WTC11 (cell line): ENCODE measurements at regions not wholly inside any gene's neighbourhood (a gene's known extent, or its start where the extent isn't known, plus 50 kb on each side); places are given as distances from the start of the nearest gene placed in this dataset.

ENCODE experiments used
- ATAC-seq: fragments of 200-7000 bp; cut with Tn5 transposase; 2 replicates; pipeline ENCODE4 v1.10.0; 2021; ENCODE audit warnings: mild to moderate bottlenecking, moderate library complexity
- CTCF ChIA-PET: fragments of 300-600 bp; sonication (Branson Sonifier 250); formaldehyde crosslinking; loops from one replicate; lab custom pipeline; 2021; ENCODE audit warnings: antibody characterized with exemption; lab: Charles Lee
- POLR2A ChIA-PET: fragments of 350-600 bp; sonication (Branson Sonifier 250); formaldehyde crosslinking; loops from one replicate; lab custom pipeline; 2021; ENCODE audit warnings: antibody characterized with exemption; lab: Charles Lee
- DNase-seq: peaks from one replicate; pipeline ENCODE4 v3.0.0; 2021; ENCODE audit warnings: low spot score
- H3K27ac Mint-ChIP-seq: 2 replicates; pipeline ENCODE4 v1.8.0; 2021; ENCODE audit warnings: mixed read lengths
- H3K27me3 Mint-ChIP-seq: 2 replicates; pipeline ENCODE4 v1.8.0; 2021; ENCODE audit warnings: low read depth, mild to moderate bottlenecking, moderate library complexity, mixed read lengths
- H3K36me3 Mint-ChIP-seq: 2 replicates; pipeline ENCODE4 v1.8.0; 2021; ENCODE audit warnings: mixed read lengths
- H3K4me1 Mint-ChIP-seq: 2 replicates; pipeline ENCODE4 v1.8.0; 2022; ENCODE audit warnings: mixed read lengths
- H3K4me3 Mint-ChIP-seq: 2 replicates; pipeline ENCODE4 v1.8.0; 2021; ENCODE audit warnings: mild to moderate bottlenecking, moderate library complexity, mixed read lengths
- H3K9me3 Mint-ChIP-seq: 2 replicates; pipeline ENCODE4 v1.8.0; 2021; ENCODE audit warnings: mixed read lengths
- CREB1 ChIP-seq: sonication (generic); formaldehyde crosslinking; IDR thresholded peaks from 2 replicates; pipeline ENCODE4 v1.8.0; 2023; ENCODE audit warnings: mild to moderate bottlenecking, missing genetic modification reagents
- FOXP1 ChIP-seq: sonication (generic); formaldehyde crosslinking; IDR thresholded peaks from 2 replicates; pipeline ENCODE4 v1.8.0; 2022; ENCODE audit warnings: missing genetic modification reagents, mild to moderate bottlenecking, moderate library complexity, borderline replicate concordance
- GABPB1 ChIP-seq: sonication (generic); formaldehyde crosslinking; IDR thresholded peaks from 2 replicates; pipeline ENCODE4 v1.8.1; 2023; ENCODE audit warnings: mild to moderate bottlenecking, missing genetic modification reagents
- IRF2 ChIP-seq: sonication (generic); formaldehyde crosslinking; IDR thresholded peaks from 2 replicates; pipeline ENCODE4 v1.8.0; 2022; ENCODE audit warnings: low read depth, missing genetic modification reagents, borderline replicate concordance
- JUN ChIP-seq: sonication (generic); formaldehyde crosslinking; IDR thresholded peaks from 2 replicates; pipeline ENCODE4 v1.8.0; 2023; ENCODE audit warnings: mild to moderate bottlenecking, missing genetic modification reagents
- MXD4 ChIP-seq: fragments of 250-450 bp; sonication (Bioruptor Pico); IDR thresholded peaks from 2 replicates; pipeline ENCODE4 v1.8.0; 2021; ENCODE audit warnings: mild to moderate bottlenecking, moderate library complexity, borderline replicate concordance
- SMAD3 ChIP-seq: sonication (generic); formaldehyde crosslinking; IDR thresholded peaks from 2 replicates; pipeline ENCODE4 v1.8.0; 2022; ENCODE audit warnings: missing genetic modification reagents, mild to moderate bottlenecking, borderline replicate concordance
- SOX15 ChIP-seq: fragments of 250-450 bp; sonication (Bioruptor Pico); IDR thresholded peaks from 2 replicates; pipeline ENCODE4 v1.9.0; 2021; ENCODE audit warnings: mild to moderate bottlenecking
- TCF7 ChIP-seq: sonication (generic); formaldehyde crosslinking; IDR thresholded peaks from 2 replicates; pipeline ENCODE4 v1.8.0; 2022; ENCODE audit warnings: mild to moderate bottlenecking, low read depth, missing genetic modification reagents, moderate library complexity
- ZNF317 ChIP-seq: sonication (generic); formaldehyde crosslinking; IDR thresholded peaks from 2 replicates; pipeline ENCODE4 v1.8.1; 2023; ENCODE audit warnings: low read depth, mild to moderate bottlenecking, moderate library complexity, missing genetic modification reagents, borderline replicate concordance
- TF ChIP-seq, protein P1 (sequence below): fragments of 250-450 bp; sonication (Bioruptor Pico); conservative IDR thresholded peaks from 2 replicates; pipeline ENCODE4 v1.9.0; 2021; ENCODE audit warnings: mild to moderate bottlenecking
- TF ChIP-seq, protein P2 (sequence below): fragments of 200-600 bp; IDR thresholded peaks from 2 replicates; pipeline ENCODE4 v1.8.0; 2022; ENCODE audit warnings: antibody characterized with exemption
- TF ChIP-seq, protein P3 (sequence below): sonication (generic); formaldehyde crosslinking; IDR thresholded peaks from 2 replicates; pipeline ENCODE4 v1.8.0; 2023; ENCODE audit warnings: mild to moderate bottlenecking, missing genetic modification reagents

DNA sequence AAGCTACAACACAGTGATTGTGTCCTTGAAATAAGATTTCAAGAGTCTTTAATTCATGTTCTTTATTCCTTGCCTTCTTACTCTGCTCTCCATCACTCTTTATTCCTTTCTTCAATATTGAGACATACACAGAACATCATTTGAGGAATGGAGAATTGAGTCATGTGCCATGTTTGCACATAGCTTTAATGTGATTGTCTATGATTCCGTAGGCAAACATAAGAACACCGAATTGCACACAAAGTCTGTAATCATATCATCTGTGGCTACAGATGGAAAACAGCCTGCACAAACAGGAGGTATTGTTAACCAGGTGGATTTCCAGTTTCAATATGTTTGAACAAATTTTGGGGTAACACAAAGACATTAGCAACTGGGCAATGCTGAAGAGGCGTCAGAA, 571.6 kb upstream of the GJE1 start:
- Mint-ChIP-seq H3K9me3 (peaks cover 4% of the 10 kb centered on the region), H3K27me3 (no peaks in the 10 kb centered on the region), H3K4me1 (peaks cover 38% of the 10 kb centered on the region), H3K4me3 (no peak overlapping the region), H3K27ac (peak overlapping the region; percentile 33; the same call in 1 of the 2 replicates), H3K36me3 (peaks cover 5% of the 10 kb centered on the region)
- no peak for DNase-seq
- TF ChIP-seq CREB1 (CRISPR knock-in tag) = no peak
- TF ChIP-seq, protein P1, sequence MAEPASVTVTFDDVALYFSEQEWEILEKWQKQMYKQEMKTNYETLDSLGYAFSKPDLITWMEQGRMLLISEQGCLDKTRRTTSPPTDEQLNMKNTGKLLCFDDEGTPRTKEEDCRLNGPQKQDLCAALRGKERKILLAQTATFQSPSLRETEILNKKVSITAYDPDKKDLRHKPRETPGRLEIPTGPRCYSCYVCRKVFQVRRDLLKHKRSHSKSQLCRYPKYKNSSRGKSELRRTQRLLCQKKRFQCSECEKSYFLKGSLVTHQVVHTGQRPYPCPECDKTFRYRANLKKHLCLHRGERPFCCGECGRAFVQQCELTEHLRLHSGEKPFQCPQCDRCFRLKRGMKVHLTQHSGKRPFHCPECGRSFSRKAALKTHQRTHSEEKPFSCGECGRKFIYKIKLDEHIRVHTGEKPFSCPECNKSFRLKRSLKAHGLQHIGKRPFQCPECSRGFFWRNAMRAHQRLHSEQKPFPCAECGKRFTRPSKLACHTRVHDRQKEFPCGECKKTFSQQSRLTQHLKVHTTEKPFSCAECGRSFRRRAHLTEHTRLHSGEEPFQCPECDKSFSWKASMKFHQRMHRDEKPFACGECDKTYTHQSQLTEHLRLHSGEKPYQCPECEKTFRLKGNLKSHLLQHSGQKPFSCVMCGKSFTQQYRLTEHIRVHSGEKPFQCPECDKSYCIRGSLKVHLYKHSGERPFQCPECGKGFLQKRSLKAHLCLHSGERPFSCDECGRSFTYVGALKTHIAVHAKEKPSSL = no peak
- no peak for TF ChIP-seq FOXP1 (CRISPR knock-in tag)
- TF ChIP-seq SMAD3 = no peak
- TF ChIP-seq MXD4 (CRISPR knock-in tag) = no peak
- TF ChIP-seq SOX15 = no peak
- ChIA-PET POLR2A (no interaction called here), CTCF (interaction anchor here (1.3 kb wide), 1 partner anchor 165 kb away, joined by 3 read pairs; no protein-coding TSS in a partner anchor)
- no peak for ATAC-seq

DNA sequence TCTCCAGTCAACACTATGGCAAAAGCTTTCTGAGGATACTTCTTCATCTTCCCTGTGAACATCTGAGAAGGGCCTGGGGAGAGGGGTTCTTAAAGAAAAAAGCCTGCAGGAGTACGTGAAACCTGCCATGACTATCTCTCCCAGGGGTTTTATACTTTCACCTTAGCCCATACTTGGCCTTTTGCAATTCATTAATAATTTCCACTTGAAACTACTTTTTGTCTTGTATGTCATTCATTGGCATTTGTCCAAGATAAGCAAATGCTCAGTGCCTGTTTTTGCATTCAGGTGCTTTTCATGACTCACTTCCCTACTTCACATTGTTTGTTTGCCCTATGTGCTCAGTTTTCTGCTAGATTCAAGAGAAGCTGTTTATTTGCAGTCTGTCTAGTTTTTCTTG, 580.3 kb upstream of the GJE1 start:
- peaks cover 36% of the 10 kb centered on the region for H3K36me3 Mint-ChIP-seq
- H3K4me1 Mint-ChIP-seq = peaks cover 10% of the 10 kb centered on the region
- ATAC-seq (no peak), DNase-seq (no peak)
- H3K9me3 Mint-ChIP-seq = peaks cover 46% of the 10 kb centered on the region
- TF ChIP-seq, protein P2, sequence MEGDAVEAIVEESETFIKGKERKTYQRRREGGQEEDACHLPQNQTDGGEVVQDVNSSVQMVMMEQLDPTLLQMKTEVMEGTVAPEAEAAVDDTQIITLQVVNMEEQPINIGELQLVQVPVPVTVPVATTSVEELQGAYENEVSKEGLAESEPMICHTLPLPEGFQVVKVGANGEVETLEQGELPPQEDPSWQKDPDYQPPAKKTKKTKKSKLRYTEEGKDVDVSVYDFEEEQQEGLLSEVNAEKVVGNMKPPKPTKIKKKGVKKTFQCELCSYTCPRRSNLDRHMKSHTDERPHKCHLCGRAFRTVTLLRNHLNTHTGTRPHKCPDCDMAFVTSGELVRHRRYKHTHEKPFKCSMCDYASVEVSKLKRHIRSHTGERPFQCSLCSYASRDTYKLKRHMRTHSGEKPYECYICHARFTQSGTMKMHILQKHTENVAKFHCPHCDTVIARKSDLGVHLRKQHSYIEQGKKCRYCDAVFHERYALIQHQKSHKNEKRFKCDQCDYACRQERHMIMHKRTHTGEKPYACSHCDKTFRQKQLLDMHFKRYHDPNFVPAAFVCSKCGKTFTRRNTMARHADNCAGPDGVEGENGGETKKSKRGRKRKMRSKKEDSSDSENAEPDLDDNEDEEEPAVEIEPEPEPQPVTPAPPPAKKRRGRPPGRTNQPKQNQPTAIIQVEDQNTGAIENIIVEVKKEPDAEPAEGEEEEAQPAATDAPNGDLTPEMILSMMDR = no peak
- TF ChIP-seq GABPB1 (peak; percentile 70), JUN (CRISPR knock-in tag) (no peak)
- TF ChIP-seq, protein P3, sequence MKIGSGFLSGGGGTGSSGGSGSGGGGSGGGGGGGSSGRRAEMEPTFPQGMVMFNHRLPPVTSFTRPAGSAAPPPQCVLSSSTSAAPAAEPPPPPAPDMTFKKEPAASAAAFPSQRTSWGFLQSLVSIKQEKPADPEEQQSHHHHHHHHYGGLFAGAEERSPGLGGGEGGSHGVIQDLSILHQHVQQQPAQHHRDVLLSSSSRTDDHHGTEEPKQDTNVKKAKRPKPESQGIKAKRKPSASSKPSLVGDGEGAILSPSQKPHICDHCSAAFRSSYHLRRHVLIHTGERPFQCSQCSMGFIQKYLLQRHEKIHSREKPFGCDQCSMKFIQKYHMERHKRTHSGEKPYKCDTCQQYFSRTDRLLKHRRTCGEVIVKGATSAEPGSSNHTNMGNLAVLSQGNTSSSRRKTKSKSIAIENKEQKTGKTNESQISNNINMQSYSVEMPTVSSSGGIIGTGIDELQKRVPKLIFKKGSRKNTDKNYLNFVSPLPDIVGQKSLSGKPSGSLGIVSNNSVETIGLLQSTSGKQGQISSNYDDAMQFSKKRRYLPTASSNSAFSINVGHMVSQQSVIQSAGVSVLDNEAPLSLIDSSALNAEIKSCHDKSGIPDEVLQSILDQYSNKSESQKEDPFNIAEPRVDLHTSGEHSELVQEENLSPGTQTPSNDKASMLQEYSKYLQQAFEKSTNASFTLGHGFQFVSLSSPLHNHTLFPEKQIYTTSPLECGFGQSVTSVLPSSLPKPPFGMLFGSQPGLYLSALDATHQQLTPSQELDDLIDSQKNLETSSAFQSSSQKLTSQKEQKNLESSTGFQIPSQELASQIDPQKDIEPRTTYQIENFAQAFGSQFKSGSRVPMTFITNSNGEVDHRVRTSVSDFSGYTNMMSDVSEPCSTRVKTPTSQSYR (CRISPR knock-in tag) = no peak
- TF ChIP-seq, all 79 proteins: peak for 1
- Mint-ChIP-seq H3K27me3 (no peaks in the 10 kb centered on the region), H3K4me3 (no peak overlapping the region), H3K27ac (no peak overlapping the region)
- POLR2A ChIA-PET = no interaction called here
- CTCF ChIA-PET = no interaction called here

DNA sequence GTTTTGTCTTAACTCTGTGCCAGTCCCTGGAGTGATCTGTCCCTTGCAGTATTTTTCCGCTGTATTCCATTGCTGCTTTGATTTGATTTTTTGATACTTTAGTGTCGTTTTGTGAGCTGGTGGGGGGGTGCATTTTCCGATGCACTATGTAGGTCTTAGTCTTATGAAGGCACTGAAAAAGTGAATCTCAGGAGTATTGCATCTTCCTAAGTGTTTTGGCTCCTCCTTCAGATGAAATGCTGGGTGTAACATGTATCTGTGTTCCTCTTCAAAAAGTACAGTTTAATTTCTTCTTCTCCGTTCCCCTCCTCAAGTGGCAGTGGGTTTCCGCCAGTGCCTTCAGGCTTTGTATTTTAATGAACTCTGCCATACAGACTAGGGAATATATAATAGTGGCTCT, 580.7 kb upstream of the GJE1 start:
- no peak overlapping the region for H3K4me3 Mint-ChIP-seq
- TF ChIP-seq IRF2 (CRISPR knock-in tag) (no peak), TCF7 (CRISPR knock-in tag) (no peak)
- TF ChIP-seq, all 79 proteins: peak for 0
- ChIA-PET POLR2A (no interaction called here), CTCF (no interaction called here)
- no peaks in the 10 kb centered on the region for H3K27me3 Mint-ChIP-seq
- peaks cover 40% of the 10 kb centered on the region for H3K36me3 Mint-ChIP-seq
- peaks cover 10% of the 10 kb centered on the region for H3K4me1 Mint-ChIP-seq
- DNase-seq (no peak), ATAC-seq (no peak)
- peaks cover 51% of the 10 kb centered on the region for H3K9me3 Mint-ChIP-seq
- H3K27ac Mint-ChIP-seq = no peak overlapping the region

DNA sequence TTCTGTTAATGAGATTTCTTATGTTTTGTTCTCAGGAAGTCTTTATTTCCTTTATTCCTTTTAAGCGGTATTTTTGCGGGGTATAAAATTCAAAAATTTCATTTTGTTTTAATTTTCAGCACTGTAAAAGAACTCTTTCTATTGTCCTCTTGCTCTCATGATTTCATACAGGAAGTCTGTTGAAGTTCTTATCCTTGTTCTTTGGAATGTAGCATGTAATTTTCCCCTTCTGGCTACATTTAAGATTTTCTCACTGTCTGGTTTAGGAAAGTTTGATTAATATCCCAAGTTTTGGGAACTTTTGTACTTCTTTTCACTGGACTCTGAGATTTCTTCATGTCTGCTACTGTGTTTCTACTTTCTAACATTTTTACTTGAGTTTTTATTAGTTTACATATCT, 581.4 kb upstream of the GJE1 start:
- CTCF ChIA-PET = no interaction called here

More for the DNA sequence above, 581.4 kb upstream of the GJE1 start:
- H3K27ac Mint-ChIP-seq = no peak overlapping the region
- no peak for DNase-seq
- peaks cover 47% of the 10 kb centered on the region for H3K36me3 Mint-ChIP-seq
- H3K4me3 Mint-ChIP-seq = no peak overlapping the region
- no peak for ATAC-seq
- peaks cover 57% of the 10 kb centered on the region for H3K9me3 Mint-ChIP-seq
- peaks cover 10% of the 10 kb centered on the region for H3K4me1 Mint-ChIP-seq
- POLR2A ChIA-PET = no interaction called here
- TF ChIP-seq MXD4 (CRISPR knock-in tag) (no peak), ZNF317 (peak; percentile 92), TCF7 (CRISPR knock-in tag) (no peak)
- H3K27me3 Mint-ChIP-seq = no peaks in the 10 kb centered on the region
